Mammary epithelial cell (primary cell): ENCODE measurements at regions not wholly inside any gene's neighbourhood (a gene's known extent, or its start where the extent isn't known, plus 50 kb on each side); places are given as distances from the start of the nearest gene placed in this dataset.

Source experiments
- CTCF ChIP-seq, 2 donors: IDR thresholded peaks in 1 of 2; conservative IDR thresholded peaks in 1 of 2; 2 replicates each; pipeline ENCODE4 v1.5.1; 2011 to 2012; ENCODE audit warnings: inconsistent platforms in 2 of 2, low read length in 2 of 2, mild to moderate bottlenecking in 2 of 2, control low read depth in 1 of 2, low read depth in 1 of 2; ENCODE audit not compliant: insufficient read depth in 1 of 2; ENCODE audit errors: extremely low read depth in 1 of 2
- EZH2 ChIP-seq: IDR thresholded peaks from 2 replicates; pipeline ENCODE4 v1.6.1; 2012; ENCODE audit warnings: low read length, inconsistent platforms, borderline replicate concordance

GRCh38 chr6:105978974-105979373, 107.2 kb upstream of the PRDM1 start:
- TF ChIP-seq CTCF (conservative IDR thresholded peaks at IDR 0.05 in 1 of 2, IDR thresholded peaks at IDR 0.05 in 1 of 2; ENCODE audit: extremely low read depth in 1 of 2, insufficient read depth in 1 of 2, low read depth in 1 of 2, low read length in 2 of 2), result no peak
- TF ChIP-seq EZH2, result no peak
